Activated CD4-positive, alpha-beta T cell treated with anti-CD3 and anti-CD28 coated beads, Interleukin-10, Interleukin-2, amounts not matched to agents 100 ng/mL and 50 ng/mL, durations not matched to agents 16 hours and 8 hours (primary cell): ENCODE measurements at regions not wholly inside any gene's neighbourhood (a gene's known extent, or its start where the extent isn't known, plus 50 kb on each side); places are given as distances from the start of the nearest gene placed in this dataset.
"Not testable (repeated sequence)": the region's sequence is repeated elsewhere in the genome, so short reads cannot be mapped to it uniquely, and the experiment has no call there.

Experiments
- DNase-seq: peaks from one replicate; pipeline ENCODE4 v3.0.0-alpha.2; 2020

- no peak for DNase-seq
These were observed 281.1 kb upstream of the TRIB2 start for GRCh38 chr2:12435430-12436222.

GRCh38 chr2:12436483-12436882 lies 280.3 kb upstream of the TRIB2 start:
- DNase-seq: no peak

DNA sequence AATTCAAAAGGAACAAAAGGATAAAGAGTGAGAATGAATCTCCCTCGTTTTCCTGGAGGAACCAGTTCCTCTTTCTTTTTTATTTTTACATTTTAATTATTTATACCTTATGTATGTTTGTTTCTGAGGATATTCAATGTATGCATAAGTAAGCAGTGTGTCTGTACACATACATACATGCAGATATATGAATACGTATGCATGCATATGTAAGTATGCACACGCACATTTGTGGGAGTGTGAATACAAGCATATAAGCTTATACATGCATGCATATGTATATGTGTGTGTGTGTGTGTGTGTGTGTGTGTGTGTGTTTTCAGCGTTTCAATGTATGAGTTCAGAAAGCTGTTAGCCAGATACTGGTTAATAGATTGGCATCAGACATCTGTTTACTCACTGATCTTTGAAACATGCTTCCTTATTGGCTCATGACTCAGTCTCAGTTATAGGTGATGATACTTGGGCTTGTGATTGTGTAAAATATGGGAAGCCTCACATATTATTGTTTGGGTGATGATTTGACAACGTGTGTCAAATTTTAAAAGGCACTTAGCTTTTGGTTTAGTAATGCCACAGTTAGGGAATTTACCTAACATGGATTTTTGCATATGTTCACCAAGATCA lies 279.7 kb upstream of the TRIB2 start:
- DNase-seq: no peak

DNA sequence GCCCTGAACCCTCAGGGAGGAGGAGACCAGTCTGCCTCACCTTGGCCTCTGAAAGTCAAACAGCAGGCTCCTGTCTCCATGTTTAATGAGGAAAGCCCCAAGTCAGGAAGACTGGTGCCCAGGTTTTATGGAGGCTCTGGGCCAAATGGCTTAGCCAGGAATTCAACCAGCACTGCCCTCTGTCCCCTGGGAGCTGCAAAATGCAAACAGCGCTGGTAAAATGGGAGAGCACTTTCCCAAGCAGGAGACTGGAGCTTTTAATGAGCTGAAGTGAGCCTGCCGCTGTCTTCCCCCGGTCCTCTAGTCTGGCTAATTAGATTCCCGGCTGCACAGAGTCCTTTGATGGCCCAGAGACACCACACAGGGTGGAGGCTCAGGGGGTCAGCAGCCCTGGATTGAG lies 276.0 kb upstream of the TRIB2 start:
- DNase-seq: no peak

- no peak for DNase-seq
These were observed 274.8 kb upstream of the TRIB2 start for GRCh38 chr2:12441750-12442475.

DNA sequence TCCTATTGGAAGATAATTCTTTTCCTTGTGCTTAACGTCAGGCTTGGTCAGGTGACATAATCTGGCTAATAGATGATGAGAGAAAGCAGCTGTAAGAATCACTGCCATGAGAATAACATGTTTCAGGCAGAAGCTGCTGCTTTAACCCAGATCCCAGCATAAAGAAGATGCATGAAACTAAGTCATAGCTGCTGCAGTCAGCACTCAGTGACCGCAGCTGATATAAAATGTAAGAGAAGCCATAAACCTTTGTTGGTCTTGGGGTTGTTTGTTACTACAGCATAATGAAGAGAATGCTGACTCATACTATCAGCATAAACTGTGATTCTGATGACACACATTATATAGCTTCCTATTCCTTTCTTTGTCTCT lies 274.3 kb upstream of the TRIB2 start:
- peak; percentile 15 for DNase-seq

DNA sequence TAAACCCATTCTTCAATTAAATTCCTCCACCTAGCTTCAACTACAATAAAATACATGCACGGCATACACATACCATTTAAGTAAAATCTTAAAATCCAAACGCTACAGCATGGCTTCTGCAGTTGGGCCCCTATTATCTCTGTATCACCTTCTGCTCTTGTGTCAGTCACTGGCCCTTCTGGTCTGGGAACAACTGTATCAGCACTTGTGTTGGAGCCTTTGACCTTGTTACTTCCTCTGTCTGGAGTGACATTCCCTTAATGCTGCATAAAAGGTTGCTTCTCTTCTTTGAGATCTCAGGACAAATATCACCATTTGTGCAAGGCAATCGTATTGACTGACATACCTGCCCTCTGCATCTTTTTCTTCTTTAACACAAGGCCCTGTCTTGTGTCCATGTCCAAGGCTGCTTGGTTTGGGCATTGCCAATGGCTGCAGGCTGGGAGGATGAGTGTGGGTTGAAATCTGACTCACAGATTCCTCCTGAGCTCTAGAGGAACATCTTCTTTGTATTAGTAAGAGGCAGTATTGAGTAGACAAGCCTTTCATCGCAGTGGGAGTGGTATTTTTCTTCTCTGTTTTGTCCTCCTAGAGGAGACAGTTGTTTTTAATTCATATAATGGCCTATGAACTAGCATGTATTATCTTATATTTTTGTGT lies 267.8 kb upstream of the TRIB2 start:
- DNase-seq: peak; percentile 27

- no peak for DNase-seq
These were observed 265.0 kb upstream of the TRIB2 start for GRCh38 chr2:12451726-12452125.

GRCh38 chr2:12452185-12452584 lies 264.6 kb upstream of the TRIB2 start:
- no peak for DNase-seq

GRCh38 chr2:12453731-12454130 lies 263.0 kb upstream of the TRIB2 start:
- DNase-seq: no peak

DNA sequence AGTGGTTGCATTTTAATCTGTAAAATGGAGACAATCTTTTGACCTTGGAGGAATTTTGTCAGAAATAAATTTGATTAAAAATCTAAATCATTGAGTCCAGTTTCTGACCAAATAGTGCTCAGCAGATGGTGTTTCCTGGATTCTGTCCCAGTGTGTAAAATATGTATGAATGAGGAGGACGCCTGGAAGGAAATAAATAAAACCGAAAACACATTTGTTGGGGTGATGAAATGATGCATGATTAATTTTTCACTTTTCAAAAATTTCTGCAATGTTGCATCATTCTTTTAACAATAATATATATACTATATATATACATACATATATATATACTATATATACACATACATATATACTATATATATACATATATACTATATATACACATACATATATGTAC lies 261.1 kb upstream of the TRIB2 start:
- no peak for DNase-seq

DNA sequence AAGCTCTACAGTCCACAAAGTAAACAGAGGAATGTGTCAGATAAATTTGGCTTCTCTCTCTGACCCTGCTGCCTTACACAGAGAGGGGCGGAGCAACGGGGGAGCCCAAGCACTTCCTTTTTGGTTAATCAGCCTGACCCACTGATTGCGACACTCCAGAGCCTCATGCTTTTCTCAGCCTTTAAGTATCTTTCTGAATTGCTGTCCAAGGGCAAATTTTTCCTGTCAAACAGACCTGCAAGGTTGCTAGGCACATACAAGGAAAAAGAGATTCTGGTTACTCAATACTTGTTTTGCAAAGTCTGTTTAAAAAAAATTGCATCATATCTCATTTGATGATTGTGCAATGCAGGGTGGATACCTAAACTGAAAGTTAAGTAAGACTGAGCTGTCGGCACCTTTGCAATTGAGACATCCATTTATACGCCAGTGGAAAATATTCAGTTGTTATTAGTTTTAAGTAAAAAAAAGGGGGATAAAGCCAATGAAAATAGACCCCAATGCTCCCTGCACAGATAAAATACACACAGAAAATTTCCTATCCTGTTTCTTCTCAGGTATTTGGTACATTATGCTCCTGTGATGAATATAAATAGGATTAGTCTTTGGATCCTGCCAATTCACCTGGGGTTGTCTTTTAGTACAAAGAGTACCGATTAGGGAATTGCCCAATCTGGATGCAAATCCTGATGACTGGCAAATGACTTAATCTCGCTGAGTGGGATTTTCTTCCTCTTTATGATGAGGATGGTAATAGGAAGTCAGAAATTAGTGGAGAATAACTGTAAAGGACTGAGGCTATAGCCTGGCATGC lies 260.2 kb upstream of the TRIB2 start:
- peak; percentile 86 for DNase-seq

DNA sequence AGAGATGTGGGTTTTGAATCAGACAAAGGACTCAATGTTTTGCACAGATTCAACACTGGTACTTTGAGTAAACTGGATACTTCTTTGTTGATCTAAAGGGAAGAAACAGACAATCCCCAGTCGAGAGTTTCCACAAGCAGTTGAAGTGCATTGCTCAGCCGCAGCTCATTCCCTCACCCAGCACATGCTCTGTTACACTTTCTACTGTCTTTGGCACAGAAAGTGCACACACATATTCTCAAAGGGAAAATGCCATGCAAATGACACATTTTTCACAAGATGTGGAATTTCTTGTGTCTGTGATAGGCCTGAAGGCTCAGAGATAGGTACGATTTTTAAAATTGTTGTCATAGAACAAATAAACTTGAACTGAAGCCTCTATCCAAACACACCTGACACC lies 258.9 kb upstream of the TRIB2 start:
- no peak for DNase-seq

- DNase-seq: no peak
These were observed 253.5 kb upstream of the TRIB2 start for GRCh38 chr2:12463189-12463588.

DNA sequence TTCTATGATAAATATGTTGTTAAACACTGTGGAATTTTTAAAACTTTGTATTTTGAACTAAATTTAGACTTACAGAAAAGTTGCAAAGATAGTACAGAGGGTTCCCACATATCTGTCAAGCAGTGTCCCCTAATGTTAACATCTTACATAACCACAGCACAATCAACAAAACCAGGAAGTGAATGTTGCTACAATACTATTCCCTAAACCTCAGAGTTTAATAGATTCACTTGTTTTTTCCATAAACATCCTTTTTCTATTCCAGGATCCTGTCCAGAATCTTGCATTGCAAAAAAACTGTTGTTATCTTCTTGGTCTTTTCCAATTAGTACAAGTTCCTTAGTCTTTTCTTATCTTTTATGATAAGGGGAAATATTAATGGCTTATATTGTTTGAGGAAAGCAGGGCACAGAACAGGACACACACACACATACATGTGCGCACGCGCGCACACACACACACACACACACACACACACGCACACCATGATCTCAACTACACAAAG lies 251.1 kb upstream of the TRIB2 start:
- DNase-seq: no peak

GRCh38 chr2:12467303-12467702 lies 249.4 kb upstream of the TRIB2 start:
- no peak for DNase-seq

- DNase-seq: no peak
These were observed 247.6 kb upstream of the TRIB2 start for GRCh38 chr2:12469141-12469561.

GRCh38 chr2:12472265-12472664 lies 244.5 kb upstream of the TRIB2 start:
- DNase-seq: not testable (repeated sequence)

DNA sequence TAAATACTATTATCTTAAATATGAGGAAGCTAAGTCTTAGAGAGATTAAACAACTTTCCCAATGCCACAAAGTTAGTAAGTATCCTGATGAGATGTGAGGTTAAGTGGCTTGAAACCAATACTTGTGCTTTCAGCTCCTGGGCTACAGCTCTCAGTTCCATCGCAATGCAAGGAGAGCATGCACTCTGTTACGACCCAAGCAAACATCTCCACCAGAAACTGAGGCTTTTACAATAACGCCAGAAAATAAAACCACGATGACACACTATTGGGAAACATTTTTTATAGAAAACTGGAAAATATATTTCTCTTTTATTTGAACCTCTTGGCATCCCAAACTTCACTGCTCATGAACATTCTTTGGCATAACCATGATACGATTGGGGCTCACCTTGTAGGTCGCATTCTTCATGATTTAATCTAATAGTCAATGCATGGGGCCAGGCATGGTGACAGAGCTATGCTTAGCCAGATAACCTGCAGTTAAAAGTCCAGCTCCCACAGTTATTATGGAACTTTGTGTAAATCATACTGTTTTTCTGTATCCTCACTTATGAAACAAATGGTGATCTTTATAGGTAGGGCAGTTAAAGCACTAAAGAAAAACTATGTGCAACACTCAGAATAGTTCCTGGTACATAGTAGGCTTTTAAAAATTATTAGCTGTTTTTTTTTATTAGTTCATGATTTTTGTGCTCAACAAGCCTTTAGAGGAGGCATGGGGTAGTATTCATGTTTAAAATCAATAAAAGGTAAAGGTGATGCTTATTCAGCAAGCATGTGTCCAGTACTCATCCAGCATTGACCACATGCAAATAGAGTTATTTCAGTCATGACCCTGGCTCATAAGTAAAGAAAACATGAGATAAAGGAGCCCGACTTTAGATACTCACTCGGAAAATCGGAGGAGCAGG lies 238.3 kb upstream of the TRIB2 start:
- no peak for DNase-seq

GRCh38 chr2:12479065-12479601 lies 237.6 kb upstream of the TRIB2 start:
- no peak for DNase-seq

DNA sequence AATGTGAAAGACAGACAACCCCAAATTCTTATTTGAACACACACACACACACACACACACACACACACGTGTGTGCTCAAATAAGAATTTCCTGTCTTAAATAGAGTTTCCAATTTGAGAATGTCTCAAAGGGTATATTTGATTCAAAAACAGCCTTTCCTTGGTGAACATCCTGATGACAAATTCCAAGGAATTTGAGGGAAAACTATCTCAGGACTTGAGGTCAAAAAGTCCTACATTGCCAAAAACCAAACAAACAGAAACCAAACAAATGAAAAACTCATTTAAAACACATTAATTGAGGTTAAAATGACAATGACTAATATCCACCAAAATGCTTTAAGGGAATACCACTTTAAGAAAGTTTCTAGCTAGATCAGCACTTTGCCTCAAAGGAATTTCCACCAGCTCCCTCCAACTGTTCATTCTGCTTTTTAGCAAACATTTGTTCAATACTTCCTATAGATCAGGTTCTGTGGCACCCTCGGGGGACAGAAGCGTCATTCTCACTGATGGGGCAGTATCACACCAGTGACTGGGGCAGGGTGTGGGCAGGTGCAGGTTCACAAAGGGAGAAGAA lies 232.1 kb upstream of the TRIB2 start:
- DNase-seq: no peak
